ENCODE measurements at regions not wholly inside any gene's neighbourhood (a gene's known extent, or its start where the extent isn't known, plus 50 kb on each side); places are given as distances from the start of the nearest gene placed in this dataset.

- no peak overlapping the region for H2BK15ac ChIP-seq (ENCODE audit: low read depth, low read length)
- no peak overlapping the region for H2BK20ac ChIP-seq (ENCODE audit: low read depth, low read length, poor library complexity, severe bottlenecking)
- H2AK5ac ChIP-seq (ENCODE audit: insufficient read length, low read length): no peak overlapping the region
- no peak overlapping the region for H3K18ac ChIP-seq (ENCODE audit: insufficient read length, low read depth, low read length)
- H4K91ac ChIP-seq (ENCODE audit: insufficient read length, low read depth, low read length): no peak overlapping the region
- H3K4me1 ChIP-seq (ENCODE audit: insufficient read depth, low read length): no peaks in the 10 kb centered on the region
- H3K27ac Mint-ChIP-seq: no peak overlapping the region
- H3K9me3 ChIP-seq (ENCODE audit: control insufficient read depth, low read depth, low read length): no peaks in the 10 kb centered on the region
- H4K8ac ChIP-seq (replicated peaks; ENCODE audit: insufficient read length, low read depth, low read length): no peak overlapping the region
- H4K5ac ChIP-seq (ENCODE audit: insufficient read length, low read depth, low read length): no peak overlapping the region
- H3K4me3 Mint-ChIP-seq: no peak overlapping the region
- WGBS (ENCODE audit: extremely low coverage, insufficient read length, low lambda C conversion rate): no CpG with 5 or more reads among the region's 2 CpGs
- no peak overlapping the region for H3T11ph ChIP-seq (ENCODE audit: low read length)
- no peak overlapping the region for H3K14ac ChIP-seq (ENCODE audit: insufficient read depth, low read length)
- H3K79me1 ChIP-seq (ENCODE audit: insufficient read depth, low read depth, low read length, poor library complexity, severe bottlenecking): no peaks in the 10 kb centered on the region
- H2AFZ ChIP-seq (ENCODE audit: low read length): no peak overlapping the region
- H2BK5ac ChIP-seq (ENCODE audit: insufficient read length, low read length): no peak overlapping the region
- no peaks in the 10 kb centered on the region; the same call in 1 of the 2 replicates for H3K27me3 Mint-ChIP-seq (ENCODE audit: low read depth)
- no peak overlapping the region for H3K56ac ChIP-seq (ENCODE audit: insufficient read length, low read depth, low read length)
- H3K4ac ChIP-seq (ENCODE audit: low read depth, low read length): no peak overlapping the region
- no peak overlapping the region for H2BK120ac ChIP-seq (ENCODE audit: low read depth, low read length, poor library complexity, severe bottlenecking)
- no peak overlapping the region for H3K4me2 ChIP-seq (ENCODE audit: insufficient read depth, insufficient read length, low read length)
- H3K23me2 ChIP-seq (ENCODE audit: insufficient read length, low read depth, low read length, poor library complexity, severe bottlenecking): no peaks in the 10 kb centered on the region
- H2BK12ac ChIP-seq (ENCODE audit: insufficient read length, low read depth, low read length): no peak overlapping the region
- no peaks in the 10 kb centered on the region for H3K79me2 ChIP-seq (ENCODE audit: insufficient read depth, low read length)
- no peaks in the 10 kb centered on the region for H4K20me1 ChIP-seq (ENCODE audit: control insufficient read depth, insufficient read depth, insufficient read length)
- no peak overlapping the region for H3K9ac ChIP-seq (ENCODE audit: extremely low read depth, insufficient read length, low read length)
- peaks cover 5 to 11% of the 10 kb centered on the region in 2 experiments for H3K4me1 Mint-ChIP-seq
- H3K9me3 Mint-ChIP-seq: no peaks in the 10 kb centered on the region
- no peaks in the 10 kb centered on the region for H3K27me3 ChIP-seq (ENCODE audit: insufficient read depth, low read length)
- DNase-seq: no peak
- TF ChIP-seq CTCF (conservative IDR thresholded peaks at IDR 0.05): no peak
- H3K36me3 Mint-ChIP-seq (ENCODE audit: insufficient read depth in 1 of 3, low read depth in 3 of 3): no peaks in the 10 kb centered on the region
- H3K23ac ChIP-seq (ENCODE audit: insufficient read length, low read depth, low read length): no peak overlapping the region
- H3K27ac ChIP-seq (ENCODE audit: insufficient read length, low read depth, low read length): no peak overlapping the region
Observed at GRCh38 chr5:23158179-23158578, 305.0 kb upstream of the CDH12 start.

All from H9 (cell line).